ENCODE measurements at regions not wholly inside any gene's neighbourhood (a gene's known extent, or its start where the extent isn't known, plus 50 kb on each side); places are given as distances from the start of the nearest gene placed in this dataset.
"Not testable (repeated sequence)": the region's sequence is repeated elsewhere in the genome, so short reads cannot be mapped to it uniquely, and the experiment has no call there.

GRCh38 chr6:113055061-113055460 lies 707.9 kb downstream of the RFPL4B start:
- DNase-seq, result no peak

GRCh38 chr6:113055998-113056397 lies 708.9 kb downstream of the RFPL4B start:
- no peak for DNase-seq

- DNase-seq, result no peak
Measured at GRCh38 chr6:113057567-113058053, 710.5 kb downstream of the RFPL4B start.

GRCh38 chr6:113060664-113061063 lies 713.5 kb downstream of the RFPL4B start:
- DNase-seq, result no peak

GRCh38 chr6:113065611-113066010 lies 718.5 kb downstream of the RFPL4B start:
- peak; percentile 30 for DNase-seq

- DNase-seq, result no peak
Measured at GRCh38 chr6:113067612-113068275, 720.6 kb downstream of the RFPL4B start.

GRCh38 chr6:113068570-113068969 lies 721.4 kb downstream of the RFPL4B start:
- no peak for DNase-seq

GRCh38 chr6:113070681-113071080 lies 723.6 kb downstream of the RFPL4B start:
- DNase-seq, result not testable (repeated sequence)

GRCh38 chr6:113073611-113074191 lies 726.6 kb downstream of the RFPL4B start:
- no peak for DNase-seq

GRCh38 chr6:113076116-113076515 lies 729.0 kb downstream of the RFPL4B start:
- DNase-seq, result no peak

GRCh38 chr6:113076816-113077215 lies 729.7 kb downstream of the RFPL4B start:
- DNase-seq, result no peak

GRCh38 chr6:113077794-113078193 lies 730.7 kb downstream of the RFPL4B start:
- DNase-seq, result no peak

GRCh38 chr6:113078791-113079190 lies 731.7 kb downstream of the RFPL4B start:
- DNase-seq, result peak; percentile 15

- DNase-seq, result peak; percentile 36
Measured at GRCh38 chr6:113082745-113083144, 735.6 kb downstream of the RFPL4B start.

GRCh38 chr6:113083947-113084346 lies 736.8 kb downstream of the RFPL4B start:
- no peak for DNase-seq

- DNase-seq, result no peak
Measured at GRCh38 chr6:113089056-113089455, 741.9 kb downstream of the RFPL4B start.

GRCh38 chr6:113092795-113093194 lies 745.7 kb downstream of the RFPL4B start:
- no peak for DNase-seq

- no peak for DNase-seq
Measured at GRCh38 chr6:113094779-113095178, 747.6 kb downstream of the RFPL4B start.

GRCh38 chr6:113095841-113096240 lies 748.7 kb downstream of the RFPL4B start:
- DNase-seq, result no peak

GRCh38 chr6:113102761-113103160 lies 754.4 kb upstream of the MARCKS start:
- peak; percentile 92 for DNase-seq

GRCh38 chr6:113103634-113104361 lies 753.3 kb upstream of the MARCKS start:
- peak; percentile 67 for DNase-seq

- no peak for DNase-seq
Measured at GRCh38 chr6:113104541-113104940, 752.6 kb upstream of the MARCKS start.

GRCh38 chr6:113104951-113105350 lies 752.2 kb upstream of the MARCKS start:
- DNase-seq, result no peak

GRCh38 chr6:113110211-113110610 lies 746.9 kb upstream of the MARCKS start:
- no peak for DNase-seq

Data from dermis blood vessel endothelial cell (primary cell).